Gastrocnemius medialis (tissue), 4 donors: ENCODE measurements at regions not wholly inside any gene's neighbourhood (a gene's known extent, or its start where the extent isn't known, plus 50 kb on each side); places are given as distances from the start of the nearest gene placed in this dataset.

Source experiments
- ATAC-seq, 2 donors: fragments of 150-250 bp; one replicate each; pipeline ENCODE4 v1.9.1; 2016
- DNase-seq, 2 donors: peaks; one replicate each; pipeline ENCODE4 v3.0.0-alpha.2; 2019
- H3K27ac ChIP-seq, 4 donors: fragments of 200-600 bp; sonication (generic); 1 replicate in 1 of 4; 2 replicates in 3 of 4; pipeline ENCODE4 v1.5.1; 2016 to 2018; ENCODE audit warnings: mild to moderate bottlenecking in 2 of 4, moderate library complexity in 1 of 4
- H3K27me3 ChIP-seq, 3 donors: fragments of 200-600 bp; sonication (generic) in 2 of 3; 1 replicate in 1 of 3; 2 replicates in 2 of 3; pipeline versions ENCODE4 v1.5.1 to v1.6.0; 2016 to 2019; ENCODE audit warnings: mild to moderate bottlenecking in 1 of 3, moderate library complexity in 1 of 3
- H3K36me3 ChIP-seq, 2 donors: fragments of 200-600 bp; sonication (generic) in 1 of 2; one replicate each; pipeline ENCODE4 v1.5.1; 2017 to 2018
- H3K4me1 ChIP-seq, 2 donors: fragments of 200-600 bp; sonication (generic) in 1 of 2; one replicate each; pipeline ENCODE4 v1.5.1; 2016 to 2017; ENCODE audit warnings: mild to moderate bottlenecking in 2 of 2
- H3K4me3 ChIP-seq, 4 donors: fragments of 200-600 bp; sonication (generic) in 3 of 4; 1 replicate in 1 of 4; 2 replicates in 3 of 4; pipeline ENCODE4 v1.5.1; 2016 to 2019; ENCODE audit warnings: mild to moderate bottlenecking in 2 of 4
- H3K9me3 ChIP-seq, 3 donors: fragments of 200-600 bp; sonication (generic) in 2 of 3; 1 replicate in 1 of 3; 2 replicates in 2 of 3; pipeline ENCODE4 v1.5.1; 2016 to 2019
- POLR2A ChIP-seq, 2 donors: fragments of 450-650 bp; IDR thresholded peaks; one replicate each; pipeline ENCODE4 v1.6.1; 2017; ENCODE audit warnings: antibody characterized with exemption in 2 of 2, mild to moderate bottlenecking in 2 of 2, moderate library complexity in 2 of 2
- in situ Hi-C, 4 donors: fragments of 200-750 bp; cut with MboI; loops; one replicate each; pipeline versions ENCODE4 v1.15.0 to v1.8.0; 2017; ENCODE audit warnings: low sequenced_read_pairs in 4 of 4
- intact Hi-C: fragments of 100-400 bp; cut with DNase I; formaldehyde crosslinking; loops from one replicate; pipeline ENCODE4 v1.15.1; 2023; ENCODE audit warnings: low total_unique reads
- TF ChIP-seq, protein P1 (sequence below), 5 experiments: fragments of 450-650 bp in 3 of 5; fragments of 200-600 bp in 2 of 5; sonication (generic) in 2 of 5; IDR thresholded peaks in 4 of 5; conservative IDR thresholded peaks in 1 of 5; 1 replicate in 4 of 5; 2 replicates in 1 of 5; pipeline ENCODE4 v1.5.1; 2016 to 2019; ENCODE audit warnings: antibody characterized with exemption in 5 of 5, mild to moderate bottlenecking in 3 of 5, moderate library complexity in 3 of 5

DNA sequence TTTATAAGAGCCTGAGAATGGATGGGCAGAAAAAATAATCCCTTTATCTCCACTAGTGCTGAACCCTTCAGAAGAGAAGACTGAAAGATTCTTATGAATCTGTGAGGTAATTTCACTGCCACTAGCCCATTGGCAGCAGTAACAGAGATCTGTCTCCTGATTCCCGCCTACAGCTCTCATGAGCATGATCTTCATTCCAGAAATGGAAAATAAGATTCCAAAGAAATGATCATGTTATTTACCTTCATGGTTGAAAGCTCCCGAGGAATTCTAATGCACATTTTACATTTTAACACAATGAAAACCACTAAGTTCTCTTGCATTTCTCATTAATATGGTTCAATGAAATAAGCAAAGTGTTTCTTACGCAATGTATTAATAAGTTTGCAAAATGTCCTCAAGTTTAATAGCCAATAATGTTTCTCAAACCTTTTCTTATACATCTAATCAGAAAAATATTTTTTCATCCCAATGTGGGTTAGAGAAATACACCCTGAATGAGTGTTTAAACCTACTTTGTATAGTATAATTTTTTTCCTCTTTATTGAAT, 905.6 kb downstream of the TMEM182 start:
- in situ Hi-C loops (no loop called here), intact Hi-C loops (no loop called here)
- Histone ChIP-seq H3K4me1 (no peaks in the 10 kb centered on the region), H3K27me3 (no peaks in the 10 kb centered on the region), H3K9me3 (no peaks in the 10 kb centered on the region), H3K36me3 (no peaks in the 10 kb centered on the region), H3K27ac (no peak overlapping the region), H3K4me3 (no peak overlapping the region)
- DNase-seq = no peak
- ATAC-seq = no peak
- no peak for TF ChIP-seq POLR2A (IDR thresholded peaks at IDR 0.05)
- TF ChIP-seq, protein P1, sequence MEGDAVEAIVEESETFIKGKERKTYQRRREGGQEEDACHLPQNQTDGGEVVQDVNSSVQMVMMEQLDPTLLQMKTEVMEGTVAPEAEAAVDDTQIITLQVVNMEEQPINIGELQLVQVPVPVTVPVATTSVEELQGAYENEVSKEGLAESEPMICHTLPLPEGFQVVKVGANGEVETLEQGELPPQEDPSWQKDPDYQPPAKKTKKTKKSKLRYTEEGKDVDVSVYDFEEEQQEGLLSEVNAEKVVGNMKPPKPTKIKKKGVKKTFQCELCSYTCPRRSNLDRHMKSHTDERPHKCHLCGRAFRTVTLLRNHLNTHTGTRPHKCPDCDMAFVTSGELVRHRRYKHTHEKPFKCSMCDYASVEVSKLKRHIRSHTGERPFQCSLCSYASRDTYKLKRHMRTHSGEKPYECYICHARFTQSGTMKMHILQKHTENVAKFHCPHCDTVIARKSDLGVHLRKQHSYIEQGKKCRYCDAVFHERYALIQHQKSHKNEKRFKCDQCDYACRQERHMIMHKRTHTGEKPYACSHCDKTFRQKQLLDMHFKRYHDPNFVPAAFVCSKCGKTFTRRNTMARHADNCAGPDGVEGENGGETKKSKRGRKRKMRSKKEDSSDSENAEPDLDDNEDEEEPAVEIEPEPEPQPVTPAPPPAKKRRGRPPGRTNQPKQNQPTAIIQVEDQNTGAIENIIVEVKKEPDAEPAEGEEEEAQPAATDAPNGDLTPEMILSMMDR (IDR thresholded peaks at IDR 0.05 in 4 of 5, conservative IDR thresholded peaks at IDR 0.05 in 1 of 5) = no peak

DNA sequence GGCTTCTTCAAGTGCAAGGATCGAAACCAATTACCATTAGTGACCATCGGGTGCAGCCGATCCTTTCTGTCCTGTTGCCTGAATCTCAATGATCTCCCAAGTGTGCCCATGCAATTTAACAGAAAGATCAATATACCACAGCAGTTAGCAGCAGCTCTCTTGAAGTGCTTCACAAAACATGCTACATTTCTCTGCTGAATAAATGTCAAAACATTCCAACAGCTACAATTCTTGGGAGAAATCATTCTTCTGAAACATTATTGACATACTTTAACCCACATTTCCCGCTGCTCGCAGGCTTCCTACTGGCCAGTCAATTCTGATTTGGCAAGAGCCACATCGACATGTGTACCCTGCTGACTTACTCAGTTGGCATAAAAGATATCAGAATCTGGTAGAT, 907.7 kb downstream of the TMEM182 start:
- intact Hi-C loops = no loop called here

More for the DNA sequence above, 907.7 kb downstream of the TMEM182 start:
- ATAC-seq (no peak), DNase-seq (no peak)
- Histone ChIP-seq H3K4me3 (no peak overlapping the region), H3K9me3 (no peaks in the 10 kb centered on the region), H3K4me1 (no peaks in the 10 kb centered on the region), H3K27me3 (no peaks in the 10 kb centered on the region), H3K36me3 (no peaks in the 10 kb centered on the region), H3K27ac (no peak overlapping the region)
- in situ Hi-C loops = no loop called here
- no peak for TF ChIP-seq POLR2A (IDR thresholded peaks at IDR 0.05)
- TF ChIP-seq, protein P1 (IDR thresholded peaks at IDR 0.05 in 4 of 5, conservative IDR thresholded peaks at IDR 0.05 in 1 of 5) = no peak
